ENCODE measurements at regions not wholly inside any gene's neighbourhood (a gene's known extent, or its start where the extent isn't known, plus 50 kb on each side); places are given as distances from the start of the nearest gene placed in this dataset.
"Not testable (repeated sequence)": the region's sequence is repeated elsewhere in the genome, so short reads cannot be mapped to it uniquely, and the experiment has no call there.

DNA sequence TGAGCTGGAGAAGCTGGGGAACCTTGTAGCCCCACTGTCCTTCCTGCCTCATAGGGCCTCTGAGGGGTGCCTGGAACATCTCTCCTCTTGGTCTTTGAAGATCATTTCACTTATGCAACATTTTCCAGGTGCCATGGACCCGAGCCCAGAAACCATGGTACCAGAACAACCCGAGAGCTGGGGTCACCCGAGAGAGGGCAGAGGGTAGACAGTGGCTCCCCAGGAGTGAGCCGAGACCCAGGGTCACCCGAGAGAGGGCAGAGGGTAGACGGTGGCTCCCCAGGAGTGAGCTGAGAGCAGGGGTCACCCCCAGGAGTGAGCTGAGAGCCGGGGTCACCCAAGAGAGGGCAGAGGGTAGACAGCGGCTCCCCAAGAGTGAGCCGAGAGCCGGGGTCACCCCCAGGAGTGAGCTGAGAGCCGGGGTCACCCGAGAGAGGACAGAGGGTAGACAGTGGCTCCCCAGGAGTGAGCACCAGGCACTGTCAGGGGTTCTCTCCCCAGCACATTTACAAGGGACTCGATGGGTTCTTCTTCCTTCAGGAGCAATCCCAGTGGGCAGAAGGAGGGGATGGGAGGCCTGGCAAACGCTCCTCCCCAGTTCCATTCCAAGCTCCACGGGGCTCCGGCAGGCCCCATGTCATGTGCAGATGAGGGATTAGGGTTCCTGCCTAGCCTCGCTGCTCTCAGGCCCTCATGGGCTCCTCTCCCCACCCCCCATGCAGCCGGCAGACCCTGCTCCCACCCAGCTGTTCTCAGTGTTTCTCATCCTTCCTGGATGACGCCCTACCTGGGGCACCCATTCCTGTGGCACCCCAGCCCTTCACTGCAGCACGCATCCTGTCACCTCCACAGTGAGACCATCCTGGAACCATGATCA, 163.5 kb downstream of the RTP5 start:
- FAIRE-seq: no peak

DNA sequence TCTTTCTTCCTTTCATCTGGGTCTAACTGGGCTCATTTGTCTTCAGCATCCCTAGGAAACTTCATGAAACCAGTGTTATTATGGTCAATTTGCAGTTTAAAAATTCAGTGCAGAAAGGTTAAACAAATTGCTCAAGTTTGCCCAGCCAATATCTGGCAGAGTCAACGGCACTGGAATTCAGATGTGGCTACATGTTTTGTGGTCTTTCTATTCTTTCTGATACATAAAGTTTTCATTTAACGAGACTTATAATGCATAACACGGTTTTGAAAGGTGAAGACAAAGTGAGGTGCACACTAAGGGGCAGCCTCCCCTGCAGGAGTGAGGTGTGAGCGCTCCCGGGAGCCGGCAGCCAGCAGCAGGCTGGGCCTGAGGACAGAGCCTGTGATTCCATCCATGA, 164.6 kb downstream of the RTP5 start:
- FAIRE-seq: no peak

DNA sequence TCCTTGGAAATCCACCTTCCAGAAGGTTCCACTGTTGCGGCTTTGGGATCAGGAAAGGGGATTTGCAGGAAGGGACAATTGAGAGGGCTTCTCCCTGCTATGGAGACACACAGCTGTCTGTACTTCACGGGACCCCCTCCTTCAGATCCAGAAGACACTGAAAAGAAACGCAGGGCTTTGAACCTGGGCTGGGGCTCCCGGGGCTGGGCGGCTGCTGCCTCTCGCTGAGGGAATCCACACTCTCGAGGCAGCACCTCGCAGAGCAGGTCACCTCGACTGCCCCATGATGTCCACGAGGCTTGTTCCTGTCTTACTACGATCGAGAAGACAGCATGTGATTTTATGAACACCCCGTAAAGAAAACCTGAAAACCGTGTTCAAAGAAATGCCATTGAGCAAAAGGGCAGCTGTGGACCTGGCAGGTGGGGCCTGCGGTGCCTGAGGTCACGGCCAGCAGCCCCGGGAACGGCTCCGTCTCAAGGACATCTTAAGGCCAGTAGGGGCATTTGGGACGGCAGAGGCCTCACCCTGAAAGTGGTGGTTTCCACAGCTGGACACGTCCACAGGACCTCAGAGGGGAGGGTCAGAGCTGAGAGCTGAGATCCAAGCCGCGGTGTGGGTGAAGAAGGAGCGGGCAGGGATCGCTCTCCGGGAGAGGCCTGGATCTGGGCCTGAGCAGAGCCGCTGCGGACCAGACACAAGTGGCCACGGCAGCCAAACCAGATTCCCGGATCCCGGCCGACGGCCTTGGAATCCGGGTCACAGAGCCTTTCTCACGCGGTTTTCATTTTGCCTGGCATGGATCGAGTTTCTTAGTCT, 165.7 kb downstream of the RTP5 start:
- no peak for FAIRE-seq

DNA sequence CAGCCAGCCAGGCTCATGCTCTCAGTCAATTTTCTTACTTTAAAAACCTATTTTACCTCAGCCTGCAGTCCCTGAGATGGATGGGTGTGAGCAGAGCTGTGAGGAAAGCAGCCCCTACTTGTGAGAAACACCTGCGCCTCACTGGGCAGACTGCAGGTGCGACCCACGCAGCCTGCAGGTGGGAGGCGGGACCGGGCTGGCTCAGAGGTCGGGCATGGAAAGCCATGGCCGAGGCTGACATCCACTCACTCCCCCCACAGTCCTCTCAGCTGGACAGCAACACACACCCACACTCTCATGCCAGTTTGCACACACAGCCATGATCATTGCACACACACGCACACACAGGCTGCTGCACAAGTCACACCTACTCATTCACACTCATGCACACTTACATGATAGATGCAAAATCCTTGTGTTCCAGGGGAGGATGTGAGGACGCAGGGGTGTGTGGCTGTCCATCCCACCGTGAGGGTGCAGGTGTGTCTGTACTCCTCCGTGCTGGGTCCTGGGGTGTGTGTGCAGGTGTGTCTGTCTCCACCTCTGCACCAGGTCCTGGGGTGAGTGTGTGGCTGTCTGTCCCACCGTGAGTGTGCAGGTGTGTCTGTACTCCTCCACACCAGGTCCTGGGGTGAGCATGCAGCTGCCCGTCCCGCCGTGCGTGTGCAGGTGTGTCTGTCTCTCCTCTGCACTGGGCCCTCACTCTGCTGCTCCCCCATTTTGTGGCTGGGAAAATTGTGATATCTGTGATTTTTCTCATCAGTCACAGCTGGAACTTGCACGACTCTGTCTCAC, 166.5 kb downstream of the RTP5 start:
- no peak for FAIRE-seq

DNA sequence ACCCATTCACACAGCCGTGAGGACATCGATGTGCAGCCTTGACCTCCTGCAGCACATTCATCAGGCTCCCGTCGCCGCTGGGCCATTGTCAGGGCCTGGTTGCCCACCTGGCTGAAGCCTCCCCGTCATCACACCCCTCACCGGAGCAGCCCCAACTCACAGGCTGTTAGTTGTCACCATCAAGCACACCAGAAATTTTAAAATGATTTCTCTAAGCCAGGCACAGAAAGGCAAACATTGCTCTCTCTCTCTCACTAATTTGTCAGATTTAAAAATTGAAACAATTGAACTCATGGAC, 167.1 kb downstream of the RTP5 start:
- FAIRE-seq: no peak

DNA sequence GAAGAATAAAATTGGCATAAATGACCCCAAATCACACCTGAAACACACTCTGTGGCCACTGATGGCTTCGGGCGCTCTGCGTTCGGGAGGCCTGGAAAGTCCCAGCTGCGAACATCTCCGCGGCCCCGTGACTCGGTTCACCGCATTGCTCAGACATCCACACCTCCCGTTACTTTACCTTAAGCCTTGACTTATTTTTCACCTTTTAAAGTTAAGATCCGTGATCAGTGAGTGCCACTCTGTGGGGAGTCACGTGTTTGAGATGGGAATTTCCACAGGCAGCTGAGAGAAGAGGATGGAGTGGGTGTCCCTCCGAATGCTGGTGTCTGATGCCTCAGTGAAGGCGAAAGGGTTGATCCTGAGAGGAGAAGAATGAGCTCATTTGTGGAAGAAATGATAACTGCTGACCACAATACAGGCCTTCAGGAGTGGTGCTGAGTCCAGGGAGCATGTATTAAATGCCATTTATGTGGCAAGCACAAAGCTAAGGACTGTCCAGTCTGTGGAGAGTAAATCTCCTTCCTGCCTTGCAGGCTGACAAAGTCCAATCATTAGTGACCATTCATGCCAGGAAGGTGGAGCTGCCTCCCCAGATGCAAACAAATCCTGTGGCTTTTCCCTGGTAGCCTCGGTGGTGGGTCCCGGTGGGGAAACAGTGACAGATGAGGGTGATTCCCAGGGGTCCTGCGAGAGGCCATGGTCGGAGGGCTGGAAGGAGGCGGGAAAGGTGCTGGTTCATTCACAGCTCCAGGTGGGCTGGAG, 168.8 kb downstream of the RTP5 start:
- no peak for FAIRE-seq

DNA sequence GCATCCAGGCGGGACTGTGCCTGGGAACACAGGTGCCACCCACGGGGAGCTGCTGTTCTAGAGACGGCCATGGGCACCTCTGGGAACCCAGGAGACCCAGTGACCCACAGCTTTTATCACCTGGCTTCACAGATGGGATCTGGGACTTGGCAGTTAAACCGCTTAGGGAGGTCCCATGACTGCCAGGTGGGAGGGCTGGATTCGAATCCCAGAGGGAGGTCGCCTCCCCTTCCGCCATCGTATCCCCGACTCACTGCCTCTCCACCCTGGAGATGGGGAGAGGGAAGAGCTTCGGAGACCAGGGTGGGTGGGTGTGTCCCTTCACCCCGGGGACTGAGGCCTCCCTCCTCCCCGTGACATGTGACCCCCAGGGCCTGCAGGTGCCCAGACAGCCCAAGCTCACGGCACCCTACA, 169.4 kb downstream of the RTP5 start:
- no peak for FAIRE-seq

DNA sequence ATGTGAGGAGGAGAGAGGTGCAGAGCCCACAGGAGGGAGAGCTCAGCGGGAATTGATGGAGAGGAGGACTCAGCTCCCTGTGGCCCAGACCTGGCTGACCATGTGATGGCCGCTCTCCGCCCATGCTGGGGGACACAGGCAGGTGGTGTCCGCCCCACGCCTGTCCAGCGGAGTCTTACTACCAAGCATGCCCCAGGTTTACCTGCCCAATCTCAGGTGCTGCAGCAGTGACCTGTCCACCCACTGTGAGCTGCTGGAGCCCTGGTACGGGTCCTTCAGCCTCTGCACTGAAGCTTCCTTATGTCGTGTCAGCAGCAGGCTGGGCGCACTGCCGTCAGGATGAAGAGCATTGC, 170.8 kb downstream of the RTP5 start:
- FAIRE-seq: no peak

DNA sequence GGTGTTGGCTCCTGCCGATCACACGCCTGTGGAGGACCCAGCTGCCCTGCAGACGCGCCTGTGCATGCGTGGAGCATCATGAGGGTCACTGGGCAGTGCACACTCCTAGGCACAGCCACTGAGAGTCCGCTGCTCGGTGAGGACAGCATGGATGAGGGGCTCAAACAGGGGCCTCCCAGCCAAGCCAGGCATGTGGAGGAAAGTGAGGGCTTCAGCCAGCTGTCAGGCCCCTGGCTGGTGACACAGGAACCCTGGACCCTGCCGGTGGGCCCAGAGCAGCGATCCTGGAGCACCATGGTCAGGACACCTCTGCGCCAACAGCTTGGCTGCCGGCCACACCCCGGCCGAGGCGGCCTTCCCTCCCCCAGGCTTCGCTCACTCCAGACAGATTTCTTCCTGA, 171.2 kb downstream of the RTP5 start:
- FAIRE-seq: no peak

DNA sequence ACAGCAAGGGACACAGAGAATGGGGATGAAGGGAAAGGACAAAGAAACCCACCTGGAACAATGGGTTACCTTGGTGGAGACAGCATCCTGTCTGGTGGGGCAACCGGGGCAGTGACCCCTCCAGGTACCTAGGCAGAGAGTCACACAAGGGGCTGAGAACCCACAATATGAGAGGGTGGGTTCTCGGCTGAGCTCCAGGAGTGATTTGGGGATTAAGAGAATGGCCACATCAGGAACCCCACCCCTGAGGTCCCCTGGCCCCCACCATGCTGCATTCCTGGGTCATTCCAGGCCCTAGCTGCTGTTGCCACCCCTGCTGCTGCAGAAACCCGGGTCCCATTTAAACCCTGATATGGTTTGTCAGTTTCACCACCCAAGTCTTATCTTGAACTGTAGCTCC, 172.3 kb downstream of the RTP5 start:
- FAIRE-seq: no peak

DNA sequence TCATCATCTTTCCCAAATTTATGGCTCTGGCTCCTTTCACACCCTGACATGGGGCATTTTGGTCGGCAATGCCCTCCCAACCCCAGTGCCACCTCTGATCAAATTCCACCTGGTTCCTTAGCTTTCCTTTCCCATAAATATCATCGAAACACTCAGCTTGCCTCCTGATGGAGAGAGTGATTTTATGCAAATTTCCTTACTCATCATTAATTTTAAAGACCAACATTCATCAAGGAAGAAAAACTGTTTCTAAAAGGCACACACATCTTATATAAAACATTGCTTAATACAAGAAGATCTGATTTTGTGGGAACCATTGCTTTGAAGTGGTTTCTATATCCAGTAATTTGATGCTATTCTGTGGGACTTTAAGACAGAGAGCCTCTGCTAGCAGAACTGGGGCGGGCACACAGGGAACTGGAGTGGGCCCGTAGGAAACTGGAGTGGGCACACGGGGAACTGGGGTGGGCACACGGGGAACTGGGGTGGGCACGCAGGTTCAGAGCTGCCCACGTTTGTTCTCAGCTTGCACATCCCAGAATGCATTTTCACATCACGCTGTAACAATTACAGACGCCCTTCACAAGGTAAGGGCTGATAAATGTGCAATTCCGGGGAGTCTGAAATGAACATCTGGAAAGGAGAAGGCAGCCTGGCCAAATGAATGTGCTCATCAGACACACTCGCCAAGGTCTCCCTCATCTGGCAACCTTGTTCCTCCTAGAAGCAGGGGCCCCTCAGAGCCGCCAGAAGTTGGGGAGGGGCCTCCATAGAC, 174.2 kb downstream of the RTP5 start:
- no peak for FAIRE-seq

DNA sequence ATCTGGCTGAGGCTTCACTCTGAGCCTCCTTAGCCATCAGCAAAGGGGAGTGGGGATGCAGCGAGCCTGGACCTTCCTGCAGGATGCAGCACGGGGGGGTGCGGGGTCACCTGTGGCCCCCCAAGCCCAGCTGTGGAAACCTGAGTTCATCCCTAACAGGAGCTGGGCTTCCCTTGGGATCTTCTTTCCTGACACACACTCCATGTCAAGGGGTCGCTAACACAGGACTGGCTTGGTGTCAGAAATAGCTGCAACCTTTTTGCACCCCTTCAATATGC, 174.7 kb downstream of the RTP5 start:
- FAIRE-seq: no peak

DNA sequence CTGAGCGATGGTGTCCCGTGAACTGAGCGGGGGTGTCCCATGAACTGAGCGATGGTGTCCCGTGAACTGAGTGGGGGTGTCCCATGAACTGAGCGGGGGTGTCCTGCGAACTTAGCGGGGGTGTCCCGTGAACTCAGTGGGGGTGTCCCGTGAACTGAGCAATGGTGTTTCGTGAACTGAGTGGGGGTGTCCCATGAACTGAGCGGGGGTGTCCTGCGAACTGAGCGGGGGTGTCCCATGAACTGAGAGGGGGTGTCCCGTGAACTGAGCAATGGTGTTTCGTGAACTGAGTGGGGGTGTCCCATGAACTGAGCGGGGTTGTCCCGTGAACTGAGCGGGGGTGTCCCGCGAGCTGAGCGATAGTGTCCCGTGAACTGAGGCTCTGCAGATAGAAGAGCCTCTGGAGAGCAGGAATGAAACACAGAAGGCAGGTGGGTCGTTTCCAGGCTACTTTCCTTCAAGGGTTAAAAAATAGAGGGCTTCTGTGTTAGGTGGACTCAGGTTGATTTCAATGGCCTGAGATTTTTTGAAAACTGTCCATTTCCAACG, 176.1 kb downstream of the RTP5 start:
- not testable (repeated sequence) for FAIRE-seq

DNA sequence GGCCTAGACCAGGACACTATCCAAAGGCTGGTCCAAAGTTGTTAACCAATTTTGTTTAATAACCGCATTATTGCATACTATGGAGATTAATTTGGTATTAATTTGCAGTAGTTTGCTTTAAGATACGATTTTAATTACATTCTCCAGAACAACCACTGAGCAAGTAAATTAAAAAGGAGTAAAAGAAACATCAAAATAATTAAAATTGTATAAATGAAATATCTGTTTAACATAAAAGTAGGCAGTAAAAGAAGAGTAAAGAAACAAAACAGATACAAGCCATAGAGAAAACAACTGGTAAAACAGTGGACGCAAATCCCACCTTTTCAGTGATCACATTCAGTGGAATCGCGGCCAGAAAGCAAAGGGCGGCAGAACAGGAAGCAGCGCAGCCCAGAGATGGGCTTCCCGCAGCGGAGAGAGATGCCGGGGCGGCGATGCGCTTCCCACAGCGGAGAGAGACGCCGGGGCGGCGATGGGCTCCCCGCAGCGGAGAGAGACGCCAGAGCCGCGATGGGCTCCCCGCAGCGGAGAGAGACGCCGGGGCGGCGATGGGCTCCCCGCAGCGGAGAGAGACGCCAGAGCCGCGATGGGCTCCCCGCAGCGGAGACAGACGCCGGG, 176.8 kb downstream of the RTP5 start:
- no peak for FAIRE-seq

DNA sequence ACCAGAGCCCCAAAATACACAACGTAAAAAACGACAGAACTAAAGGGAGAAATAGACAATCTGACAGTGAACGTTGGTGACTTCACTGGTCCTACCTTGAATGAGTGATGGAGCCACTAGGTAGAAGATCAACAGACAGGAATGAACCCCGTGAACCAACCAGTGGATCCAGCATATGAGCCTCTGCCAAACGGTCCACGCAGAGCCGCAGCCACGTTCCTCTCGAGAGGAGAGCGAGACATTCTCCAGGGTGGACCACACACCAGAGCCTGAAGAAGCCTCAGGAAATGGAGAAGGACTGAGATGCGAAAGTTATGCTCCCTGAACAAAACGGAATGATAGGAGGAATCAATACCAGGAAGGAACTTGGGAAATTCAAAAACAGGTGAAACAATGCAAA, 178.4 kb downstream of the RTP5 start:
- no peak for FAIRE-seq

DNA sequence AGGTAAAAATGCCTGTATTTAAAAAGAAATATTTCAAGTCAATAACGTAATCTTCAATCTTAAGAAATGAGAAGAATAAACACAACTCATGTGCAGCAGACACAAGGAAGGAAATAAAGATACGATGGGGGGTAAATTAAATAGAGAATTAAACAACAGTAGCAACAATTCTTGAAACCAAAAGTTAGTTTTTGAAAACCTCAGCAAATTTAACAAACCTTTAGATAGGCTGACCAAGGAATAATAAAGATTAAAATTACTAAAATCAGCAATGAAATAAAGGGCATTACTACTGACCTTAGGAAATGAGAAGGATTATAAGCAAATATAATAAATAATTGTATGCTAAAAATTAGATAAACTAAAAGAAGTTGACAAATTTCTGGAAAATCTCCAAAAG, 178.9 kb downstream of the RTP5 start:
- no peak for FAIRE-seq

DNA sequence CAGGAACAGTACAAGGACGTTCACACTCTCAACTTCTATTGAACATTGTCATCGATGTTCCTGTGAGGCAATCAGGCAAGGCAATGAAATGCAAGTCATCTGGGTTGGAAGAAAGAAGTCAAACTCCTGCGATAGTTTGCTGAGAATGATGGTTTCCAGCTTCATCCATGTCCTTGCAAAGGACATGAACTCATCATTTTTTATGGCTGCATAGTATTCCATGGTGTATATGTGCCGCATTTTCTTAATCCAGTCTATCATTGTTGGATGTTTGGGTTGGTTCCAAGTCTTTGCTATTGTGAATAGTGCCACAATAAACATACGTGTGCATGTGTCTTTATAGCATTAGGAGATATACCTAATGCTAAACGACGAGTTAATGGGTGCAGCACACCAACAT, 180.0 kb downstream of the RTP5 start:
- not testable (repeated sequence) for FAIRE-seq

DNA sequence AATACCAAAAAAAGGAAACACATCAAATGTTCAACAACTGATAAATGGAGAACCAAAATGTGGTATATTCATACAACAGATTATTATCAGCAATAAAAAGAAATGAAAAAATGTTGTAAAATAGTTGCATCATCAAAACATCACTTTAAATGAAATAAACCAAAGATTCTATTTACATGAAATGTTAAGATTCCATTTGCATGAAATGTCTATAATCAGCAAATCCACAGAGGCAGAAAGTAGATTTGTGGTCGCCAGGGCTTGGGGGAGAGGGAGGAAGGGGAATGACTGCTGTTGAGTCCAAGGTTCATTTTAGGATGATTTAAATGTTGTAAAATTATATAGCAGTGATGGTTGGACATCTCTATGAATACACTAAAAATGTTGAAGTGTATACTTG, 181.9 kb downstream of the RTP5 start:
- no peak for FAIRE-seq

DNA sequence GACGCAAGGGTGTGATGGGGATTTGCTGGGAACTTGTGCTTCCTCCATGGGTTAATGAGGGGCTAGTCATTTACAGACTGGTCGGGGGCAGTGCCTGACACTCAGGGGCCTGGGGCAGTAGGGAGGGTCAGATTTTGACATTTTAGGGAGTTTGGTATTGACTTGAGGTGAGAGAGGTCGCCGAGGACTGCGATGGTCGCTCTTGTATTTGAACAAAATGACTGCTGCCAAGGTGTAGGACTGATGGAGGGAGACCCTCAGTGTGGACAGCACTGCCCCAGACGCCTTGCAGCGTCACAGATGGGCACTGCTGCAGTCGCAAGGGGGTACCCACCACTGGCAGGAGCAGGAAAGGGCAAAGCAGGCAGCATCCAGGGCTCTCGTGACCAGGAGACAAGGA, 182.9 kb downstream of the RTP5 start:
- FAIRE-seq: no peak

DNA sequence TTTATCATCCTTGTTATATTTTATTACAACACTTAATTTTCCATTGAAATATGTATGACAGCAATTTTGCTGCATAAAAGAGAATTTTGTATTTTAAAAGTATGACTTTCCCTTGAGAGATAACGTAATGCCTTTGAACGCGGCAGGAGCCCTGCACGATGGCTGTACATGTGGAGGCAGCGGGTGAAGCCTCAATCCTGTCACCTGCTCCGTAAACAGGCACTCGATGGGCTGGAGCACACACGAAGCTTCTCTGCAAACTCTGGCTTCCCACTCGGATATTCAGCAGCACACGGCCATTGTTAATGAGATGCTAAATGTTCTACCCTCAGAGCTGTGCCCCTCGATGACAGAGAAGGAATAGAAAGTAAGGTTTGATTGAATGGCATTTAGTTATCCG, 184.4 kb downstream of the RTP5 start:
- no peak for FAIRE-seq

DNA sequence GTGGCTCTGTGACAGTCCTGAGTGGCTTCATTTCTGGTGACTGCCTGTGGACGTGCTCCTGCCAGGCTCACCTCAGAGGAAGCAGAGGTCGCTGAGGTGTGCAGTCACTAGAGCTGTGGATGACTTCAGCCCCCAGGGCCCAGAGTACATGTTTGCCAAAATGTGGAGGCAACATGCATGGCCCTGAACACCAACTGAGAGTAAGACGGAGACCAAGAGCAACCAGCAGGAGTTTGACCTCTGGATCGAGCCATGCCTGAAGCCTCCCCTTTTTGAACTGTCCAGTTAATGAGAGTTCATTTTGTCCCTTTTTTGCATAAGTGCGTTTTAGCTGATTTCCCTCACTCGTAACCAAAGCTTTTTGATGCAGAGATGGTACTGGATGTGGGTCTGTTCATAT, 184.9 kb downstream of the RTP5 start:
- no peak for FAIRE-seq
